Ishikawa (cell line): ENCODE measurements at regions not wholly inside any gene's neighbourhood (a gene's known extent, or its start where the extent isn't known, plus 50 kb on each side); places are given as distances from the start of the nearest gene placed in this dataset.

Experiments used
- TAF1 ChIP-seq: IDR thresholded peaks from 2 replicates; pipeline ENCODE4 v1.6.1; 2012; ENCODE audit warnings: low read depth, mild to moderate bottlenecking
- TCF12 ChIP-seq: IDR thresholded peaks from 2 replicates; pipeline ENCODE4 v1.6.1; 2012; ENCODE audit warnings: low read depth

DNA sequence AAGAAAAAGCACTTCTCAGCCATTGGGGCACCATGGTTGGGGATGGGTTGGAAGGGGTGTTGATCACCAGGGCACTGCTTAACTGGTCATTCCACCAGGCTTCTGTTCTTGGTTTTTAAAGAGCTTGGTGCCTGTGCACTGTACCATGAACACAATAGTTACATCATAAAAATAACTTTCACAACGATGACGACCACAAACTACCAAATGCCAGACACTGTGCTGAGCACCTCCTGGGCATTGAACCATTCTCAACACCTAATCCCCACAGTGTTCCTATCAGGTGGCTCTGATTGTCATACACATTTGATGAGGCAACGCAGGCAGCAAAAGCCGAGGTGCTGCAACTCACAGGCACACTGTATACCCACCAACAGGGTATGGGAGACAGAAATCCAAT, 208.0 kb downstream of the FOXL1 start:
- no peak for TF ChIP-seq TCF12
- no peak for TF ChIP-seq TAF1
